NCI-H2081 (cell line): ENCODE measurements at regions not wholly inside any gene's neighbourhood (a gene's known extent, or its start where the extent isn't known, plus 50 kb on each side); places are given as distances from the start of the nearest gene placed in this dataset.

Experiments
- DNase-seq, 2 experiments: peaks; one replicate each; lab custom pipeline; 2025; lab: John Stamatoyannopoulos, UW

- DNase-seq = no peak
Measured at GRCh38 chr18:26741758-26742157, 123.7 kb downstream of the AQP4 start.

- DNase-seq = no peak
Measured at GRCh38 chr18:26741048-26741447, 124.5 kb downstream of the AQP4 start.

- DNase-seq = no peak
Measured at GRCh38 chr18:26740396-26740795, 125.1 kb downstream of the AQP4 start.

GRCh38 chr18:26738706-26739105 is 126.8 kb downstream of the AQP4 start:
- DNase-seq = no peak

- no peak for DNase-seq
Measured at GRCh38 chr18:26736301-26736700, 129.2 kb downstream of the AQP4 start.

GRCh38 chr18:26734760-26735159 is 130.7 kb downstream of the AQP4 start:
- no peak for DNase-seq

GRCh38 chr18:26729449-26729848 is 136.1 kb downstream of the AQP4 start:
- no peak for DNase-seq

GRCh38 chr18:26729008-26729407 is 136.5 kb downstream of the AQP4 start:
- no peak for DNase-seq

GRCh38 chr18:26723981-26724380 is 141.5 kb downstream of the AQP4 start:
- no peak for DNase-seq

- no peak for DNase-seq
Measured at GRCh38 chr18:26722565-26722931, 143.0 kb downstream of the AQP4 start.

GRCh38 chr18:26721854-26722564 is 143.5 kb downstream of the AQP4 start:
- DNase-seq = no peak

GRCh38 chr18:26719896-26720295 is 145.6 kb downstream of the AQP4 start:
- DNase-seq = no peak

- no peak for DNase-seq
Measured at GRCh38 chr18:26717123-26717719, 148.3 kb downstream of the AQP4 start.

GRCh38 chr18:26714739-26715138 is 150.8 kb downstream of the AQP4 start:
- no peak for DNase-seq

- DNase-seq = no peak
Measured at GRCh38 chr18:26711756-26712155, 153.8 kb downstream of the AQP4 start.

- DNase-seq = no peak
Measured at GRCh38 chr18:26710470-26711096, 154.9 kb downstream of the AQP4 start.

GRCh38 chr18:26709897-26710296 is 155.6 kb downstream of the AQP4 start:
- DNase-seq = no peak

- no peak for DNase-seq
Measured at GRCh38 chr18:26708806-26709716, 156.4 kb downstream of the AQP4 start.

GRCh38 chr18:26706911-26707351 is 158.6 kb downstream of the AQP4 start:
- no peak for DNase-seq

- DNase-seq = no peak
Measured at GRCh38 chr18:26705757-26706156, 157.4 kb upstream of the KCTD1 start.

- DNase-seq = no peak
Measured at GRCh38 chr18:26703170-26703930, 155.0 kb upstream of the KCTD1 start.

GRCh38 chr18:26702086-26702485 is 153.7 kb upstream of the KCTD1 start:
- no peak for DNase-seq
